ENCODE measurements at regions not wholly inside any gene's neighbourhood (a gene's known extent, or its start where the extent isn't known, plus 50 kb on each side); places are given as distances from the start of the nearest gene placed in this dataset.
"Not testable (repeated sequence)": the region's sequence is repeated elsewhere in the genome, so short reads cannot be mapped to it uniquely, and the experiment has no call there.

GRCh38 chr6:115811541-115811940 lies 249.2 kb downstream of the FRK start:
- no peak for DNase-seq (ENCODE audit: low spot score)

- no peak for DNase-seq (ENCODE audit: low spot score)
These were observed 262.5 kb downstream of the FRK start for GRCh38 chr6:115798229-115798628.

GRCh38 chr6:115796829-115797228 lies 263.9 kb downstream of the FRK start:
- no peak for DNase-seq (ENCODE audit: low spot score)

- no peak for DNase-seq (ENCODE audit: low spot score)
These were observed 264.6 kb downstream of the FRK start for GRCh38 chr6:115796061-115796460.

- no peak for DNase-seq (ENCODE audit: low spot score)
These were observed 277.2 kb downstream of the FRK start for GRCh38 chr6:115783402-115784061.

GRCh38 chr6:115782612-115783011 lies 278.1 kb downstream of the FRK start:
- no peak for DNase-seq (ENCODE audit: low spot score)

- DNase-seq (ENCODE audit: low spot score), result no peak
These were observed 286.9 kb downstream of the FRK start for GRCh38 chr6:115773741-115774140.

GRCh38 chr6:115770851-115771250 lies 289.8 kb downstream of the FRK start:
- no peak for DNase-seq (ENCODE audit: low spot score)

GRCh38 chr6:115768500-115768899 lies 292.2 kb downstream of the FRK start:
- no peak for DNase-seq (ENCODE audit: low spot score)

- no peak for DNase-seq (ENCODE audit: low spot score)
These were observed 292.8 kb downstream of the FRK start for GRCh38 chr6:115767931-115768330.

GRCh38 chr6:115766745-115767462 lies 293.8 kb downstream of the FRK start:
- no peak for DNase-seq (ENCODE audit: low spot score)

GRCh38 chr6:115765966-115766365 lies 294.7 kb downstream of the FRK start:
- DNase-seq (ENCODE audit: low spot score), result no peak

- DNase-seq (ENCODE audit: low spot score), result no peak
These were observed 301.6 kb downstream of the FRK start for GRCh38 chr6:115759051-115759450.

GRCh38 chr6:115753446-115753845 lies 307.2 kb downstream of the FRK start:
- no peak for DNase-seq (ENCODE audit: low spot score)

GRCh38 chr6:115750946-115751345 lies 309.7 kb downstream of the FRK start:
- DNase-seq (ENCODE audit: low spot score), result no peak

- DNase-seq (ENCODE audit: low spot score), result no peak
These were observed 310.4 kb downstream of the FRK start for GRCh38 chr6:115750292-115750691.

- DNase-seq (ENCODE audit: low spot score), result no peak
These were observed 313.0 kb downstream of the FRK start for GRCh38 chr6:115747719-115748118.

- not testable (repeated sequence) for DNase-seq (ENCODE audit: low spot score)
These were observed 314.1 kb downstream of the FRK start for GRCh38 chr6:115746583-115746982.

GRCh38 chr6:115740907-115741306 lies 319.8 kb downstream of the FRK start:
- DNase-seq (ENCODE audit: low spot score), result no peak

GRCh38 chr6:115735610-115736009 lies 325.1 kb downstream of the FRK start:
- no peak for DNase-seq (ENCODE audit: low spot score)

GRCh38 chr6:115733426-115733825 lies 327.3 kb downstream of the FRK start:
- DNase-seq (ENCODE audit: low spot score), result no peak

GRCh38 chr6:115729036-115729435 lies 331.7 kb downstream of the FRK start:
- DNase-seq (ENCODE audit: low spot score), result no peak

GRCh38 chr6:115728171-115728570 lies 332.5 kb downstream of the FRK start:
- no peak for DNase-seq (ENCODE audit: low spot score)

Data from mesenteric fat pad (tissue), 1 donor.